ACHN (cell line): ENCODE measurements at regions not wholly inside any gene's neighbourhood (a gene's known extent, or its start where the extent isn't known, plus 50 kb on each side); places are given as distances from the start of the nearest gene placed in this dataset.

Experiments used
- DNase-seq: peaks from one replicate; pipeline ENCODE4 v3.0.0-alpha.2; 2015
- in situ Hi-C: cut with HindIII; loops from 2 replicates; pipeline ENCODE4 v1.10.0; 2017; ENCODE audit warnings: low sequenced_read_pairs, low pct_ligation_motif_present, low pct_unique_long_range_greater_than_20kb

DNA sequence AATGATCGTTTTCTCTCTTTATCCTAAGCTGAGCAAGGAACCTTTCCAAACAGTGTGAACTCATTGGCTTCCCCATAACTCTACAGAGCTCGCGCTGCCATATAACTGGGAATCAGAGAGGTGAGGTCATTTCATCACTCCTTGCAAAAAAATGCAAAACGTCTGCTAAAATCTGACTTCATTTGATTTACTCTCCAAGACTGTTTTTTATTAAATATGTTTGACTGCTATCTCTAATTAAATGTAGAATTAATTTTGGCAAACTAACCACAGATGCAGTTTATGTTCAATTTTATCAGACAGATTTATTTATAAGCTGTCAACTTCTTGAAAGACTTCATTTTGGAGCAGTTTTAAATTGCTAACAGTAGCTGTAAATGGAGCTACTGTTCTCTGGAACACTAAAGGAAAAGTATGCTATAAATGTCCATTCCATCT, 131.6 kb upstream of the SOX5 start:
- in situ Hi-C loops, result no loop called here

DNA sequence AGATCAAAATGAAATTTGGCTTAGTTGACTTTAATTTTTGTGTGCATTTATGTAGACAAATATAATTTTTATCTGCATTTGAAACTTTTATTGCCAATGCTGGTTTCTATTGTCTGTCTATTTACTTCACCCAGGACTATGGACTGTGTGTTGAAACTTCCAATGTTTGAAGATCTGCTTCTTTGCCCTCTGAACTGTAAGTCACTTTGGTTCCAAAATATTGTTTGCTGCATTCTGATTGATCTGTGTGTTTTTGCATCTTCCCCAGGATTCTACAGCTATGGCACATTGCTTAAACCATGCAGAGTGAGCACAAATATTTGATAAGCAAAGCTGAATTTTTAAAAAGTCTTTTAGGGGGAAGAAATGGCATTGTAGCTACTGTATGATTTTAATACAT, 131.0 kb upstream of the SOX5 start:
- in situ Hi-C loops, result no loop called here
- no peak for DNase-seq

More for the DNA sequence above, 131.6 kb upstream of the SOX5 start:
- no peak for DNase-seq

DNA sequence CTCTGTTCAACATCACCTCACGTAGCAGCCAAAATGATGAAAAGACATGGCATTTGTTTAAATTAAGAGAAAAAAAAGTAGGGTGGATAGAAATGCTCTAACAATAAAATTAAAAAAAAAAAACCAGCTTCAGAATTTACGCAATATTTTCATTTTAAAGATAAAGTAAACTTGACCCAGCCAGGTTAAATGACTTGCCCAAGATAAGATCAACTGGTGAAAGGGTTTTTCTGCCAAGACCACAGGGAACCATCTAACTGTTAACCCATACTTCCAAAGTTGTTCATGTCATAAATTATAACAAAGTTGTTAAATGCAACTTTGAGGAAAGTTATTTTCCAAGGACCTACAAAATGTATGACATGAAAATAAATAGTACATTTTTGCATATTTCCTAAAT, 129.6 kb upstream of the SOX5 start:
- in situ Hi-C loops, result no loop called here
- no peak for DNase-seq

DNA sequence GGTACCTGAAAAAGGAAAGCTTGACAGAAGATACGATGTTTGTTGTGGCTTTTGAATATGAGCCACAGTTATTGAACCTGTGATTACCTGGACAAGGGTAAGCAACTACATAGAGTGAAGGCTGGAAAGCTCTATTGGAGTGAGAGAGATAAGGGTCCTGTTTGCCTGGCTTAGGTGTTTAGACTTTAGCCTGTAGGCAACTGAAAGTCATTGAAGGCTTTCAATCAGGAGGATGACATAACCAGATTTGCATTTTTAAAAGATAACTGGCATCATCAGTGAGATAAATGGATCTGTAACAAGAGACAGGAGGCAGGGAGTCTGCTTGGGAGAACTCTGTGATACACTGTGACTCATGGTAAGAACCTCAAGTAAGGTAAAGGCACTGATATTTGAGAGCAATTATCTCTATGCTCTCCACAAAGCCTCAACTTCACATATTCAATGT, 128.9 kb upstream of the SOX5 start:
- no peak for DNase-seq
- in situ Hi-C loops, result no loop called here

DNA sequence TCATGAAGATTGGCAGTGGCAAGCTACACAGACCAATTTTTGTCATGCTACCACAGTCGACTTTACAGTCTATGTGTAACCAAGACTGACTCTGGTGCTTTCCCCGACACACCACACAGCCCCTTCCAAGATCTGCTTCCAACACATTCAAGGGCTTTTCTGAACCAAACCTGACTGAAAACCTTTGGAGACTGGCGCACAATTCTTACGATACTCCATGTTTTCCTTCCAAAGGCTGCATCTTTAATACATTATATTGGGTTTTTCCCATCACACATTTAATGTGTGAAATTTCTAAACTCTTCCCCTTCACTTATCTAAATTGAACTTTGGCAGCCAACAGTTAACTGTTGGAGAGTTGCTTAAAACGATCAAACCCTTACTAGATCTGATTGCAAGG, 127.7 kb upstream of the SOX5 start:
- no peak for DNase-seq
- in situ Hi-C loops, result no loop called here

DNA sequence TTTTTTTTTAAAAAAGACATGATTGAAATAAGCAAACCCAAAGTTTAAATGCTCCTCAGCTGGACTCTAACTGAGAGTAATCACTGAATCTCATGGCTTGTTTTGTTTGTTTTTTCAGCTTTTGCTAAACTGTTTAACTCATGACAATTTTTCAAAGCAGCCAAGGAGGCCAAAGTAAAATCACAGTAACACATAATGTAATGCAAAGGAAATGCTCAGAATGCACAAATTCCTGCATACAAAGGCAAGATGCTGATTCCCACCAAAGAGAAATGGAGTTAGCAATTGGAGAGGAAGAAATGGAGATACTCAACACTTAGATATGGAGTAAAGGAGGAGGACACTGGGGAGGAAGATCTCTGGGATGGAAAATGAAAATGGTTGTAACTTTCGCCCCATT, 126.2 kb upstream of the SOX5 start:
- DNase-seq, result no peak
- in situ Hi-C loops, result no loop called here

DNA sequence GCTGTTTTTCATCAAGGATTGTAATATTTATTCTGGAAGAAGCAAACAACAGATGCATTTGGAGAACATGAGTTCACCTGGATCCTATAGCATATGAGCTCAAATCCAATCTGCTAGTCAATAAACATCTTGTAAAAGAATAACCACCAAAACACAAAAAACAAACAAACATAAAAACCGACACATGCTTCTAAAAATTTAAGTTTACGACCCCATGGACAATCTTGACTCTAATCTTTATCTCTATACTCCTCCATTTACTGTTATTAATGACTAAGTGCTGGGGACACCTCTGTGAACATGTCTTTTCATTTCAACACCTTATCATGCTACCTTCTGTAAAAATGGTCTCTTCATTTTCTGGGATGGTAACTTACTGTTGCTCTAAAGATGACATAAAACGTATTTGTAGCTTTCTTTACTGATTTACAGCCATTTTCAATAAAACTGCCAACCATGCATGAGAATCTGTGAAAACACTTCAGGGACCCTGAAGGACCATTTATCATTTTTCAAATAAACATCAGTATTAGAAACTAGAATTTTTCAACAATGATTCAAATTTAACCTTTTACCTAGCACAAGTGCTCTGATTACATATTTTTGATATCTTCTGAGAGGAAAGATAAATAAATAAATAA, 123.8 kb upstream of the SOX5 start:
- DNase-seq, result no peak
- in situ Hi-C loops, result no loop called here

DNA sequence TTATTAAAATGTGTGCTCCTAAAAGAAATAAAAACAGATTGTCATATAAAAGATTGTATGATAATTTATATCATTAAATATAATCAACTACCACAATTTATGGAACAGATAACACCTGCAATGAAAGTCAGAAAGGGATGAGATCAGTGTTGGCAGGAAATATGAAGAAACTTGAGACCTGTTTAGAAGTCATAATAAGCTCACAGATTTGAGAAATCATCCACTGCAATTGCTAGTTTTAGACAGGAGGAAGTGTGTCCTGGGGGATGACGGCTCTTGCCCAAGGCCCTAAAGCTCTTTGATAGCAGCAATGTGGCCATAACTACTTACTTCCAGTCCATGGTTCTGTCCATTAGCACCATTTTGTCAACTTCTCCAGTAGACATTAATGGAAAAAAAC, 122.8 kb upstream of the SOX5 start:
- in situ Hi-C loops, result no loop called here
- DNase-seq, result no peak

DNA sequence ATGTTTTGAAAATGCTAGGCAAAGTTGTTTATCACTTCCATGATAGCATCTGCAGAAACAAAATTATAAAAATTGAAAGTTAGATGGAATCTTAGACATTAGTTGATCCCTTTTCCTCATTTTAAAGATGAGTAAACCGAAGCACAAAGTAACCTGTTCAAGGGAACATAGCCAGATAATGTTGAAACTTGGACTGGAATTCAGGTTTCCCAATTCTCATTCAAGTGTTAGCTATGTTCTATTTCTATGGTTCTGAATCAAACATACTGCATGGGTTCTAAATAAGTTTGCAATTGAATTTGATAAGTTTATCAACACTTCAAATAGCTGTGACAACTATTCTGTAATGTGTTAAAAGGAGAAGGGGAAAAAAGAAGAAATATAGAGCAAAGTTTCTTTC, 122.4 kb upstream of the SOX5 start:
- in situ Hi-C loops, result no loop called here

DNA sequence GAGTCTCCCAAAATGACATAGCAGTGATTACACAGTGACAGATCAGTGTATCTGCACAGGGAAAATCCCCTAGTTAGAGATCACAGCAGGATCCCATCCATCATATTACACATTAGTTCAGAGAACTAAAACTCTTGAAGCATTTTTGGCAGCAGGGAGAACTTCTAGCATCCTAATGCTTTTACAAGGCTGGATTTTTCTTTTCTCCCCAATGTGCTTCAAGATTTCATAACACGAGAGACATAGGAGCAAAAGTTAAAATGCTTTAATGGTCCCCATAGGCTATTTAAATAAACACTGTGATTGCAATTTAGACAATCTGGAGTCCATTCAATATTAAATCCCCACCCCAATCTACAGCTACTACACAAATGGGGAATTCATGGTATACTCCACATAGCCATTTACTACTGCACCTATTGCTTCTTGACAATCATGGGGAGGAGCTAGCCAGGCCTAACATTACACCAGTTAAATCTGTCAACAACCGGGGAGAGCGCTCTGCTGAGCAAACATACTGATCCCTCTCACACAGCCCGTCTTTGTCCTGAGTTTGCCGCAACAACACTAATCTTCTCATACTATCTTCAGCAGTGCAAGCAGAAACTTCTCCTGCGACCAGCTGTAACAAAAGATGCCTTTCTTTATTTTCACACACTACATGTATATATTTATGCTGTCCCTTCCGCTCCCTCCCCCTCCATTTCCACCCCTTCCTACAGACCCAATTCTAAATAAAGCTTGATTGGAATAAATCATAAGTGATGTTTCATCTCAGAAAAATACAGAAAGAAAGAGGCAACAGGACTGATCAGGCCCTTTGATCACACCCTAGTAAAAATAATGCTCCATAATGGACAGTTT, 120.3 kb upstream of the SOX5 start:
- DNase-seq, result no peak
- in situ Hi-C loops, result no loop called here

More for the DNA sequence above, 122.4 kb upstream of the SOX5 start:
- no peak for DNase-seq

DNA sequence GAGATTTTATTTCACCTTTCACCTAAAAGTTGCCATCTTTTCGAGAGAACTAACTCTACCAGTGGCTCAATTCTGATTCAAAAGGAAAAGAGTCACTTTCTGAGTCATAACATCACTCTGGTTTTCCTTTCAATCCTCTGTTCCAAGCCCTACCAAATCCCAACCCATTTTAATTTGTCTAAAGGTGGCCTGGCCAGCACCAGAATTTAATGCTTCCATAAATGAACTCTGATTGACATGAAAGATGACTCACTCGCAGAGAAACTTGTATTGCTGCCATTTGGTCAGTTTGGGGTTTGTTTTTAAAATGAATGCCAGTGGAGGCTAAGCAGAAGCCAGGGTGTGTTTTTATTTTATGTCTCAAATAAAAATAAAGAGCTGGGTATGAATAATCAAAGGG, 117.4 kb upstream of the SOX5 start:
- no peak for DNase-seq
- in situ Hi-C loops, result no loop called here

DNA sequence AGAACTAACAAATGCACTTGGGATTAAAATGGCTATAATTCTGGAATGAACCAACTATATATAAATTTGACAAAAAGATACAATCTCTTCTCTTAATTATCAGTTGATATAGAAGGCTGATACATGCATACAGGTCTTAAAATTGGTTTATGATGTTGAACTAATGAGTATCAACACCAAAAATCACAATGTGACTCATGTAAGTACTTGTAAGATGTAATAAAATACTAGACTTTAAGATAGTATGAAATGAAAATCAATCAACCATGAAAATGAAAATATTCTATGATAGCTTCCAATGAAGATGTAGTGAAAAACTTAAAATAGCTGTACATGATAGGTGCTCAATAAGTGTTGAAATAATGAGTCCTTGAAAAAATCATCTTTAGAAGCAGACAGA, 116.6 kb upstream of the SOX5 start:
- no peak for DNase-seq
- in situ Hi-C loops, result no loop called here

DNA sequence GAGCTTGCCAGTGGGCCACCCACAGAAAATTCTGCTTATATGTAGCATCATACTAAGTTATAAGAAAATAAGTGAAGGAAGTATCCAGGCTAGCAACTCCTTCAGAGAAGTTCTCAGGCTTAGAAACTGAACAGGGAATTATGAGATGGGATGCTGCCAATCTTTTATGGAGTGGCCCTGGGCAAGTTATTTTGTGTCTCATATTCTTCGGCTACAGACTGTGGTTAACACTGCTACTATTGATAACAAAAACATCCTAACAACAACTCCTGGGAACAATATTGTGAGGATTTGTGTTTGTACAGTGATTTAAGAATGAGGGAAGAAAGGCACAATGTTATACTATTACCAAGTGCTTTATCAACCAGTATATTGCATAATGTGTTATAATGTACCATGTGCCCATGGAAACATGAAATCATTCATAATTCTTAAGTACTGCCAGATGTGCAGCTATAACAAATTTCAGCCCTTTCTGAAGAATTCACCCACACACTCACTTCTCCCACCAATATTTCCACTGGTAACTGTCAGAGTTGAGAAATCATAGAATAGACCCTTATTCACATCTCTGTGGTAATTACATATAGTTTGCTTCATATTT, 113.3 kb upstream of the SOX5 start:
- in situ Hi-C loops, result no loop called here
- DNase-seq, result no peak

DNA sequence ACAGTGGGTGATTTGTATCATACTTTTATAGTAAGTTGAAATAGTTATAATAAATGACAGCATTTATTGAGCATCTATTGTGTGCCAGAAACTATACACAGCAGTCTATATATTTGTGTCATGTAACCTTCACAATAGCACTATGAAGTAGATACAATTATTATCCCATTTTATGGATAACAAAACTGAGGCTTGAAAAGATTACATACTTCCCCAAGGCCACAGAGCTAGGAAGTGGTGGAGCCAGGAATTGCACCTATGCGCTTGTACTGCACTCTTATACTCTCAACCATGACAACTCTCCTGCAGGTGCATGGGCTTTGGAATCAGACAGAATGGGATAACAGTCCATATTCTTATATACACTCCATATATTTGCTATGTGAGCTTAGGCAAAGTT, 110.6 kb upstream of the SOX5 start:
- in situ Hi-C loops, result no loop called here

DNA sequence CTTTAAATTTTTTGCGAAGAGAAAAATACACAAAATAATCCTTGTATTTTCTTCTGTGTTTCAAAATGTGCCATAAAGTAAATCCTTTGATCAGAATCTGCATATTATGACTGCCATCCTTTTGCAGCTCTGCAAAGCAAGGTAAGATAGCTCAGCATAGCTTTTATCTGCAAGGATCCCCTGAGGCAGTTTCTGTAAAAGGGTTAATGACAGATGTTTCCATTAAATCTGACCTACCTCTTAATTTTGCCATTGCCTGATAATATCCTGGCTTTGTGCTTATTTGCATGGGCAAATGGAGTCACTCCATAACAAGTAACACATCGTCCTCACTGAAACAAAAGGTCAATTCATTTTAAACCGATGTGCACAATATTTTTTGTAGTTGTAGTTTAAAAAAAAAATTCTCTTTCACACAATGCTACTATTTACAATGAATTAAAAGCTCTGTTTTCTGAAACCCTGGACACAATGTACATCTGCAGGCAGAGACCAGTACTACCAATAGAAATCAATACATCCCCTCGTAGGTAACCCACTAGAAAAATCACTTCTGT, 108.5 kb upstream of the SOX5 start:
- in situ Hi-C loops, result no loop called here
- DNase-seq, result no peak

More for the DNA sequence above, 110.6 kb upstream of the SOX5 start:
- no peak for DNase-seq

DNA sequence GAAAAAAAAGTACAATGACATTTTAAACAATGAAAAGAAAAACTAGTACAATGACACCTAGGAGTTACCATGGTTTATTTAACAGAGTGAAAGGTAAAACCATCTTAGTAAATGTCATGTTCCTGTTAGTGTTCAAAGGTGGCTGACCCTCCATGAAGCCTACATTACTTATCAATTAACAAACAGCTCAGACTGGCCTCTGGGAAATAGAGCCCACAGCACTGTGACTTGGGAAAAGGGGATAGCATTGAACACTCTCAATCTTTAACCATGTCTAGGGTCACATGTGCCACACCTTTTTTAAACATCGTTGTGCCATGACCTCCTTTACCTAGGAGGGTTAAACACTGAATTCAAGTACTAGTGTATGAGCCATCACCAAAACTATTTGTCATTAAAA, 106.3 kb upstream of the SOX5 start:
- in situ Hi-C loops, result no loop called here
- DNase-seq, result no peak

DNA sequence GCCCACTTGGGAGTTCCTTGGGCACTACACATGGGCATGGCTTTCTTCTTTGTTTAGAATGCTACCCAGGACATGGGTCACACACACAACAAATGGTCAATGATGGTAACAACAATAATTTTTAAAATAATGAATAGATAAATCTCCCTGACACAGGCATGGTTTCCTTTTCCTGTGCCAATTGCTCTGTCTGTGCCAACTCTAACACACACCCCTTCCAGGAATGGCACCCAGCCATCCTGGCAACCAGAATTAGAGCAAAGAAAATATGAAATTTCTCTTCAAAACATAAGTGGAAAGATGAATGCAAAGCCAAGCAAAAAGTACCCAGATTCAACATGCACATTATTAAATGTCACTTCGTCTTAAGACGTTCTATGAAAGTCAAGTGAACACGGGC, 104.9 kb upstream of the SOX5 start:
- DNase-seq, result no peak
- in situ Hi-C loops, result no loop called here

DNA sequence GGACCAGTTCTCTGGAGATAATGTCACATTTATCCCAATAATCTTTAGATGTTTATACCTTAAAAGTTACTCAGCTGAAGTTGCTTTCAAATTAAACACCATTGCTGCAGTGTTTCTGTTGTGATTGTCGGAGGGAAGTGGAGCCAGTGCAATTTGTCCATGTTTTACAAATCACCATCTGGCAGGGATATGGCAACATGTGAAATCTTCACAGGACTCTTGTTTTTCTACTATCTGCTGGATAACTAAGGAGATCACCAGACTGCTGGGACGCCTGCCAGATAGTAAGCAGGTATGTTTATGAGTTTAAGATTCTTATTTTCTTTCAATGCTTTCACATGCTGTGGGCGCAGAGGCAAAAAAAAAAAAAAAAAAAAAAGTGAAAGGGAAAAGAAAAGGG, 100.3 kb upstream of the SOX5 start:
- DNase-seq, result no peak
- in situ Hi-C loops, result no loop called here

DNA sequence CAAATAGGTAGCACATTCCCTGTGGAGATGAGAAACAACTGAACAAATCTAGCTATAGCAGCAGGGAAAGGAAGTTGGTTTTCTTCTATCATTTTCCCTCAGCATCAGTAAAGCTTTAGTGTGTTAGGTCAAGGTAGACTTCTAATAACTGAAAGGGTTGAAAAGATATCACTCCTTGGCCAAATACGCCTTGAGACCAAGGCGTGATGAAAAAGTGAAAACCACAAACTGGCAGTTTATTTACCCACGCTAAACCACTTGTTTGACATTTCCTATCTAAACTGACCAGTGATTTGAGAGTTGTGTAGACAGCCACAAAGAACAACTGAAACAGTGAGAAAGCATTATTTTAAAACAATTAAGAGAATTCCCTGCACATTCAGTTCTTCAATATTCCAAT, 99.6 kb upstream of the SOX5 start:
- DNase-seq, result no peak
- in situ Hi-C loops, result no loop called here
